Erythroblast (primary cell): ENCODE measurements at regions not wholly inside any gene's neighbourhood (a gene's known extent, or its start where the extent isn't known, plus 50 kb on each side); places are given as distances from the start of the nearest gene placed in this dataset.

ENCODE experiments used
- GATA1 ChIP-seq: IDR thresholded peaks from 2 replicates; pipeline ENCODE4 v1.6.1; 2011; ENCODE audit warnings: low read depth, mild to moderate bottlenecking, control low read depth, low read length, moderate library complexity
- POLR2A ChIP-seq: IDR thresholded peaks from 2 replicates; pipeline ENCODE4 v1.6.1; 2011; ENCODE audit warnings: mild to moderate bottlenecking, low read length

- no peak for TF ChIP-seq POLR2A
- no peak for TF ChIP-seq GATA1
Observed at GRCh38 chr11:119793335-119793984, 64.5 kb upstream of the NECTIN1 start.
